ENCODE measurements at regions not wholly inside any gene's neighbourhood (a gene's known extent, or its start where the extent isn't known, plus 50 kb on each side); places are given as distances from the start of the nearest gene placed in this dataset.

DNA sequence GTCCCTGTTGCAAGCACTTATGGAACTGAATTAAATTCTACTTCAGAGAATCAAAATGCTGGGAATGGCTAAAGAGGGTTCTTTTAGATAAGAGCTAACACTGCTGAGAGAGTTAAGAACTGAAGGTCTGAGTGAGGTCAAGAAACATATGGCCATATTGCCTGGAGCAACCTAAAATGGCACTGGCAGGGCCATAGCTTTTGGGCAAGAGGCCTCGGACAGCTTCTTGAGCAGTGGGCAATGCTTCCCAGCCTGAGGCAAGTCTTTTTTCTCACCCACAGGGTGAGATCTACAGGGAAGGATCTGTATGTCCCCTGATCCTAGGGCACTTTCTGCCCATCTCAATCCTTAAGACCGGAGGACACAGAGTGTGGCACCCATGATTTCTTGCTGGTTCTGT is 244.6 kb upstream of the NT5C1B start:
- Histone ChIP-seq H3K9ac (ENCODE audit: insufficient read depth, low read length, poor library complexity, severe bottlenecking) (no peak overlapping the region), H3K79me2 (ENCODE audit: insufficient read depth, low read length) (no peaks in the 10 kb centered on the region), H3K4me3 (replicated peaks in 1 of 3; ENCODE audit: low read depth in 2 of 3, low read length in 3 of 3) (no peak overlapping the region), H3K9me3 (replicated peaks in 1 of 2; ENCODE audit: control insufficient read depth in 1 of 2, insufficient read depth in 1 of 2, low read length in 2 of 2) (peaks cover 0 to 3% of the 10 kb centered on the region in 2 donors), H3K36me3 (replicated peaks in 1 of 2; ENCODE audit: control insufficient read depth in 1 of 2, insufficient read depth in 2 of 2, low read length in 2 of 2) (no peaks in the 10 kb centered on the region), H3K27me3 (ENCODE audit: control insufficient read depth in 2 of 2, insufficient read depth in 2 of 2, low read length in 2 of 2) (no peaks in the 10 kb centered on the region), H3K4me2 (replicated peaks; ENCODE audit: extremely low read depth, low read length, poor library complexity, severe bottlenecking) (no peak overlapping the region), H3K4me1 (ENCODE audit: control insufficient read depth in 1 of 2, insufficient read depth in 2 of 2, low read length in 2 of 2) (no peaks in the 10 kb centered on the region), H4K20me1 (ENCODE audit: insufficient read depth, low read length) (no peaks in the 10 kb centered on the region), H3K27ac (ENCODE audit: low read depth in 1 of 2, low read length in 2 of 2) (no peak overlapping the region), H2AFZ (ENCODE audit: insufficient read depth, low read depth, low read length, poor library complexity, severe bottlenecking) (no peak overlapping the region)
- Mint-ChIP-seq H3K9me3 (peaks cover 0 to 9% (median 2%) of the 10 kb centered on the region in 7 donors), H3K27ac (no peak overlapping the region), H3K4me1 (no peaks in the 10 kb centered on the region), H3K27me3 (ENCODE audit: low read depth in 3 of 3) (no peaks in the 10 kb centered on the region), H3K36me3 (no peaks in the 10 kb centered on the region), H3K4me3 (no peak overlapping the region)
- WGBS (ENCODE audit: insufficient coverage) = 100% methylated on average over 2 of the region's 2 CpGs
- TF ChIP-seq, protein P1, sequence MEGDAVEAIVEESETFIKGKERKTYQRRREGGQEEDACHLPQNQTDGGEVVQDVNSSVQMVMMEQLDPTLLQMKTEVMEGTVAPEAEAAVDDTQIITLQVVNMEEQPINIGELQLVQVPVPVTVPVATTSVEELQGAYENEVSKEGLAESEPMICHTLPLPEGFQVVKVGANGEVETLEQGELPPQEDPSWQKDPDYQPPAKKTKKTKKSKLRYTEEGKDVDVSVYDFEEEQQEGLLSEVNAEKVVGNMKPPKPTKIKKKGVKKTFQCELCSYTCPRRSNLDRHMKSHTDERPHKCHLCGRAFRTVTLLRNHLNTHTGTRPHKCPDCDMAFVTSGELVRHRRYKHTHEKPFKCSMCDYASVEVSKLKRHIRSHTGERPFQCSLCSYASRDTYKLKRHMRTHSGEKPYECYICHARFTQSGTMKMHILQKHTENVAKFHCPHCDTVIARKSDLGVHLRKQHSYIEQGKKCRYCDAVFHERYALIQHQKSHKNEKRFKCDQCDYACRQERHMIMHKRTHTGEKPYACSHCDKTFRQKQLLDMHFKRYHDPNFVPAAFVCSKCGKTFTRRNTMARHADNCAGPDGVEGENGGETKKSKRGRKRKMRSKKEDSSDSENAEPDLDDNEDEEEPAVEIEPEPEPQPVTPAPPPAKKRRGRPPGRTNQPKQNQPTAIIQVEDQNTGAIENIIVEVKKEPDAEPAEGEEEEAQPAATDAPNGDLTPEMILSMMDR (IDR thresholded peaks at IDR 0.05) = no peak
- intact Hi-C loops (cut with micrococcal nuclease) = no loop called here
- DNase-seq = no peak

DNA sequence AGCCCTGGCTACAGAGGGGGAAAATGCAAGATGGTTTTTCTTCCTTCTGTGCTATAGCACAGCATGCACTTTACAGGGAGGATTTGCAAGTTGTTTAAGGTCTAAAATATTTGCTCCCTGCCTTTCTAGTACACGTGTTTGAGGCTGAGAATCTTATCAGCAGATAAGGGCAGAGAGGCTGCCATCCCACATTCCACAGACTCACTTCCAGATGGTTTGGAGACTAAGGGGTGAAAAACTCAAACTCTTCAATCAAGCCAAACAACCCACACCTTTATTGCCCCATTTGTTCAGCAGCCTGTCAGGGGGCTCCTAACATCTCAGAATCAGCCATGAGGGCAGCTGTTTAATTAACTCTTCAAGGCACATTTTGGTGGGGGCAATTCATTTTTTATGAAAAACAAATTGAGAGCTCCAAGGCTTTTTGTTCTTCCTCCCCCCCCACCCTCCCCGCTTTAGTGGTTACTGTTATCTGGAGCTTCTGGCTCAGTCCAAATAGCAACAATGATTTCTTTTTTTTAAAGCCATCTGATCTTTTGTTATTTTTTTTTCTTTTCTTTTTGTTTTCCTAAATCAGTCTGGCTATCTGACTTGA is 242.6 kb upstream of the NT5C1B start:
- Histone ChIP-seq H3K27me3 (ENCODE audit: control insufficient read depth in 2 of 2, insufficient read depth in 2 of 2, low read length in 2 of 2) (no peaks in the 10 kb centered on the region), H3K9me3 (replicated peaks in 1 of 2; ENCODE audit: control insufficient read depth in 1 of 2, insufficient read depth in 1 of 2, low read length in 2 of 2) (peaks cover 0 to 7% of the 10 kb centered on the region in 2 donors), H3K4me1 (ENCODE audit: control insufficient read depth in 1 of 2, insufficient read depth in 2 of 2, low read length in 2 of 2) (no peaks in the 10 kb centered on the region), H3K27ac (ENCODE audit: low read depth in 1 of 2, low read length in 2 of 2) (no peak overlapping the region), H2AFZ (ENCODE audit: insufficient read depth, low read depth, low read length, poor library complexity, severe bottlenecking) (no peak overlapping the region), H4K20me1 (ENCODE audit: insufficient read depth, low read length) (no peaks in the 10 kb centered on the region), H3K36me3 (replicated peaks in 1 of 2; ENCODE audit: control insufficient read depth in 1 of 2, insufficient read depth in 2 of 2, low read length in 2 of 2) (no peaks in the 10 kb centered on the region), H3K4me2 (replicated peaks; ENCODE audit: extremely low read depth, low read length, poor library complexity, severe bottlenecking) (no peak overlapping the region), H3K79me2 (ENCODE audit: insufficient read depth, low read length) (no peaks in the 10 kb centered on the region), H3K9ac (ENCODE audit: insufficient read depth, low read length, poor library complexity, severe bottlenecking) (no peak overlapping the region), H3K4me3 (replicated peaks in 1 of 3; ENCODE audit: low read depth in 2 of 3, low read length in 3 of 3) (no peak overlapping the region)
- TF ChIP-seq, protein P1 (IDR thresholded peaks at IDR 0.05) = no peak
- Mint-ChIP-seq H3K27me3 (ENCODE audit: low read depth in 3 of 3) (no peaks in the 10 kb centered on the region), H3K4me1 (no peaks in the 10 kb centered on the region), H3K4me3 (no peak overlapping the region), H3K9me3 (peaks cover 0 to 8% (median 3%) of the 10 kb centered on the region in 7 donors), H3K36me3 (no peaks in the 10 kb centered on the region), H3K27ac (no peak overlapping the region)
- DNase-seq = no peak
- intact Hi-C loops (cut with micrococcal nuclease) = no loop called here
- no CpG with 5 or more reads among the region's 2 CpGs for WGBS (ENCODE audit: insufficient coverage)

All from CD14-positive monocyte (primary cell).